BJ (cell line): ENCODE measurements at regions not wholly inside any gene's neighbourhood (a gene's known extent, or its start where the extent isn't known, plus 50 kb on each side); places are given as distances from the start of the nearest gene placed in this dataset.
"Not testable (repeated sequence)": the region's sequence is repeated elsewhere in the genome, so short reads cannot be mapped to it uniquely, and the experiment has no call there.

ENCODE experiments used
- CTCF ChIA-PET: fragments of 350-600 bp; formaldehyde crosslinking; extraction: SDS; loops from one replicate; lab custom pipeline; 2021; ENCODE audit warnings: antibody characterized with exemption, inconsistent platforms; lab: Yijun Ruan, JAX
- POLR2A ChIA-PET: fragments of 300-600 bp; sonication (Branson Sonifier 250); formaldehyde crosslinking; extraction: SDS; loops from one replicate; lab custom pipeline; 2021; ENCODE audit warnings: antibody characterized with exemption; lab: Charles Lee
- DNase-seq: peaks from one replicate; pipeline ENCODE4 v3.0.0-alpha.2; 2011; ENCODE audit warnings: low read depth
- H3K27me3 ChIP-seq: 2 replicates; pipeline ENCODE4 v1.6.0; 2011; ENCODE audit warnings: low read length; ENCODE audit not compliant: control insufficient read depth, insufficient read depth
- H3K36me3 ChIP-seq: 2 replicates; pipeline ENCODE4 v1.5.1; 2011; ENCODE audit warnings: low read length; ENCODE audit not compliant: control insufficient read depth, insufficient read depth
- H3K4me3 ChIP-seq: 2 replicates; pipeline ENCODE4 v1.5.1; 2011; ENCODE audit warnings: low read depth, mild to moderate bottlenecking, control low read depth, low read length
- CTCF ChIP-seq: IDR thresholded peaks from 2 replicates; pipeline ENCODE4 v1.5.1; 2011; ENCODE audit warnings: low read depth, mild to moderate bottlenecking, control low read depth, inconsistent platforms, low read length, moderate library complexity; ENCODE audit not compliant: insufficient read depth

GRCh38 chr5:162248107-162248713, 180.6 kb downstream of the GABRG2 start:
- ChIA-PET POLR2A (no interaction called here), CTCF (no interaction called here)
- DNase-seq, result no peak
- Histone ChIP-seq H3K4me3 (no peak overlapping the region), H3K36me3 (no peaks in the 10 kb centered on the region), H3K27me3 (no peaks in the 10 kb centered on the region)
- no peak for TF ChIP-seq CTCF

GRCh38 chr5:162256711-162257110, 189.1 kb downstream of the GABRG2 start:
- H3K27me3 ChIP-seq, result no peaks in the 10 kb centered on the region
- CTCF ChIA-PET, result interaction anchor here (0.6 kb wide), 1 partner anchor 10 kb away, joined by 3 read pairs; no protein-coding TSS in a partner anchor
- no peaks in the 10 kb centered on the region for H3K36me3 ChIP-seq

GRCh38 chr5:162268694-162269481, 201.3 kb downstream of the GABRG2 start:
- no peak for DNase-seq
- Histone ChIP-seq H3K36me3 (no peaks in the 10 kb centered on the region), H3K27me3 (no peaks in the 10 kb centered on the region), H3K4me3 (no peak overlapping the region)
- CTCF ChIA-PET, result no interaction called here
- TF ChIP-seq CTCF, result no peak
- POLR2A ChIA-PET, result no interaction called here

More at GRCh38 chr5:162256711-162257110, 189.1 kb downstream of the GABRG2 start:
- H3K4me3 ChIP-seq, result no peak overlapping the region
- TF ChIP-seq CTCF, result no peak
- DNase-seq, result no peak
- POLR2A ChIA-PET, result no interaction called here

- no peak overlapping the region for H3K4me3 ChIP-seq
- no peaks in the 10 kb centered on the region for H3K27me3 ChIP-seq
- H3K36me3 ChIP-seq, result no peaks in the 10 kb centered on the region
- TF ChIP-seq CTCF, result no peak
- CTCF ChIA-PET, result no interaction called here
- POLR2A ChIA-PET, result no interaction called here
- no peak for DNase-seq
These were observed 204.8 kb downstream of the GABRG2 start for GRCh38 chr5:162272417-162272816.

- H3K36me3 ChIP-seq, result no peaks in the 10 kb centered on the region
- TF ChIP-seq CTCF, result no peak
- no peak for DNase-seq
- H3K27me3 ChIP-seq, result no peaks in the 10 kb centered on the region
- POLR2A ChIA-PET, result no interaction called here
- CTCF ChIA-PET, result interaction anchor here (0.6 kb wide), 1 partner anchor 630 kb away, joined by 5 read pairs; no protein-coding TSS in a partner anchor
- no peak overlapping the region for H3K4me3 ChIP-seq
These were observed 207.1 kb downstream of the GABRG2 start for GRCh38 chr5:162274679-162275078.

GRCh38 chr5:162275387-162275786, 207.8 kb downstream of the GABRG2 start:
- H3K4me3 ChIP-seq, DNase-seq, POLR2A ChIA-PET, H3K27me3 ChIP-seq, H3K36me3 ChIP-seq: not testable (repeated sequence)
- CTCF ChIA-PET, result interaction anchor here (0.6 kb wide), 1 partner anchor 629 kb away, joined by 5 read pairs; no protein-coding TSS in a partner anchor
